SKM-1 (cell line): ENCODE measurements at regions not wholly inside any gene's neighbourhood (a gene's known extent, or its start where the extent isn't known, plus 50 kb on each side); places are given as distances from the start of the nearest gene placed in this dataset.
"Not testable (repeated sequence)": the region's sequence is repeated elsewhere in the genome, so short reads cannot be mapped to it uniquely, and the experiment has no call there.

ENCODE experiments used
- DNase-seq: peaks from one replicate; lab custom pipeline; 2025; ENCODE audit not compliant: unreplicated experiment; lab: John Stamatoyannopoulos, UW

- no peak for DNase-seq
Measured at GRCh38 chr4:170849969-170850368, 760.2 kb upstream of the AADAT start.

GRCh38 chr4:170827562-170828274 lies 738.0 kb upstream of the AADAT start:
- no peak for DNase-seq

- no peak for DNase-seq
Measured at GRCh38 chr4:170818786-170819185, 729.0 kb upstream of the AADAT start.

GRCh38 chr4:170805352-170805751 lies 715.6 kb upstream of the AADAT start:
- no peak for DNase-seq

GRCh38 chr4:170804930-170805329 lies 715.2 kb upstream of the AADAT start:
- no peak for DNase-seq

GRCh38 chr4:170803492-170803891 lies 713.7 kb upstream of the AADAT start:
- no peak for DNase-seq

GRCh38 chr4:170801771-170802170 lies 712.0 kb upstream of the AADAT start:
- DNase-seq, result no peak

- no peak for DNase-seq
Measured at GRCh38 chr4:170794525-170794924, 704.8 kb upstream of the AADAT start.

- not testable (repeated sequence) for DNase-seq
Measured at GRCh38 chr4:170788540-170789051, 698.8 kb upstream of the AADAT start.

- no peak for DNase-seq
Measured at GRCh38 chr4:170777663-170778062, 687.9 kb upstream of the AADAT start.

- DNase-seq, result no peak
Measured at GRCh38 chr4:170776983-170777382, 687.2 kb upstream of the AADAT start.

- no peak for DNase-seq
Measured at GRCh38 chr4:170775851-170776250, 686.1 kb upstream of the AADAT start.

- DNase-seq, result no peak
Measured at GRCh38 chr4:170773709-170774273, 684.0 kb upstream of the AADAT start.

GRCh38 chr4:170772429-170772828 lies 682.7 kb upstream of the AADAT start:
- no peak for DNase-seq

- no peak for DNase-seq
Measured at GRCh38 chr4:170770664-170771063, 680.9 kb upstream of the AADAT start.

GRCh38 chr4:170769862-170770261 lies 680.1 kb upstream of the AADAT start:
- no peak for DNase-seq

GRCh38 chr4:170758988-170759387 lies 669.2 kb upstream of the AADAT start:
- no peak for DNase-seq

- DNase-seq, result no peak
Measured at GRCh38 chr4:170750519-170750918, 660.8 kb upstream of the AADAT start.

GRCh38 chr4:170748975-170749374 lies 659.2 kb upstream of the AADAT start:
- DNase-seq, result no peak

- DNase-seq, result no peak
Measured at GRCh38 chr4:170743633-170744032, 653.9 kb upstream of the AADAT start.

- DNase-seq, result no peak
Measured at GRCh38 chr4:170741856-170742255, 652.1 kb upstream of the AADAT start.

GRCh38 chr4:170736710-170737109 lies 647.0 kb upstream of the AADAT start:
- no peak for DNase-seq

GRCh38 chr4:170729897-170730296 lies 640.1 kb upstream of the AADAT start:
- no peak for DNase-seq
